OCI-LY3 (cell line): ENCODE measurements at regions not wholly inside any gene's neighbourhood (a gene's known extent, or its start where the extent isn't known, plus 50 kb on each side); places are given as distances from the start of the nearest gene placed in this dataset.

Experiments
- H2AFZ ChIP-seq: fragments of 200-600, 300-600 bp; shearing (Covaris generic); 2 replicates; pipeline ENCODE4 v1.6.0; 2014; ENCODE audit warnings: antibody characterized with exemption, low read depth, low read length
- H3K27ac ChIP-seq: fragments of 200-600, 300-600 bp; sonication (generic); 2 replicates; pipeline ENCODE4 v1.5.1; 2014; ENCODE audit warnings: mild to moderate bottlenecking, low read length, moderate library complexity, mixed read lengths
- H3K27me3 ChIP-seq: fragments of 200-600, 300-600 bp; sonication (generic); 2 replicates; pipeline ENCODE4 v1.6.1; 2014; ENCODE audit warnings: low read depth, low read length, mixed read lengths
- H3K36me3 ChIP-seq: fragments of 200-600, 300-600 bp; sonication (generic); replicated peaks from 2 replicates; pipeline ENCODE3; 2014; ENCODE audit warnings: low read depth, low read length, mixed read lengths
- H3K4me1 ChIP-seq: fragments of 300-600, 200-600 bp; sonication (generic); 2 replicates; pipeline ENCODE4 v1.6.1; 2014; ENCODE audit warnings: low read length, mixed read lengths
- H3K4me2 ChIP-seq: fragments of 200-600, 300-600 bp; sonication (generic); 2 replicates; pipeline ENCODE4 v1.6.1; 2014; ENCODE audit warnings: low read length, mixed read lengths
- H3K4me3 ChIP-seq: fragments of 300-600, 200-600 bp; sonication (generic); 2 replicates; pipeline ENCODE4 v1.5.1; 2014; ENCODE audit warnings: antibody characterized with exemption, mild to moderate bottlenecking, low read length, moderate library complexity
- H3K79me2 ChIP-seq: fragments of 300-600, 200-600 bp; shearing (Covaris generic); 2 replicates; pipeline ENCODE4 v1.6.1; 2014; ENCODE audit warnings: mild to moderate bottlenecking, low read length, mixed read lengths
- H3K9ac ChIP-seq: fragments of 300-600, 200-600 bp; shearing (Covaris generic); 2 replicates; pipeline ENCODE4 v1.6.0; 2014; ENCODE audit warnings: mild to moderate bottlenecking, low read length, moderate library complexity
- H3K9me3 ChIP-seq: fragments of 200-600, 300-600 bp; shearing (Covaris generic); 2 replicates; pipeline ENCODE4 v1.6.1; 2014; ENCODE audit warnings: low read length, mixed read lengths; ENCODE audit not compliant: insufficient read depth
- H4K20me1 ChIP-seq: fragments of 200-600, 300-600 bp; sonication (generic); 2 replicates; pipeline ENCODE4 v1.6.1; 2016; ENCODE audit warnings: low read length, mixed read lengths; ENCODE audit not compliant: insufficient read depth
- EZH2phosphoT487 ChIP-seq: fragments of 200-600 bp; shearing (Covaris generic); IDR thresholded peaks from 2 replicates; pipeline ENCODE4 v1.6.1; 2018; ENCODE audit warnings: antibody characterized with exemption, mixed run types, low read depth
- TF ChIP-seq, protein P1 (sequence below): fragments of 200-600, 300-600 bp; sonication (generic); IDR thresholded peaks from 2 replicates; pipeline ENCODE4 v1.5.1; 2014; ENCODE audit warnings: antibody characterized with exemption, low read length, low read depth

DNA sequence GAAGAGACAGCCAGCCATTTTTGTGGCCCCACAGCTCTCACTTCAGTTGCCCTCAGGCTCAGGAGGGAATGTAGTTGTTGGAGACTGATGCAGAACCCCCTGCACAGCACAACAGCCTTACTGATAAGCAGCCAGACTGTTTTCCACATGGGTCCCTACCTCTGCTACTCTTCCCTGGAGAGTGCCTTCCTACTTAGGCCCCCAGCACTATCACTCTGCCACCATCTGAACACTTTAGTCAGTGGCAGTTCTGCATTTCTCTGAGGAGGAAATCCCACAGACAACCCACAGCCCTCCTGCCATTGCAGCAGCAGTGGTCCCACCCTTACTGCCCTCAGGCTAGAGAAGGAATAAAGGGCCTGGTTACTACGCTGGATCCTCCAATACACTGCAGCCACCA is 61.8 kb upstream of the PTPRD start:
- Histone ChIP-seq H3K36me3 (no peaks in the 10 kb centered on the region), H3K9me3 (no peaks in the 10 kb centered on the region; the same call in 1 of the 2 replicates), H2AFZ (no peak overlapping the region), H3K9ac (no peak overlapping the region), H3K4me1 (no peaks in the 10 kb centered on the region), H3K79me2 (no peaks in the 10 kb centered on the region), H3K27ac (no peak overlapping the region), H3K27me3 (no peaks in the 10 kb centered on the region), H3K4me2 (no peak overlapping the region), H3K4me3 (no peak overlapping the region), H4K20me1 (no peaks in the 10 kb centered on the region)
- TF ChIP-seq EZH2phosphoT487 = no peak
- TF ChIP-seq, protein P1, sequence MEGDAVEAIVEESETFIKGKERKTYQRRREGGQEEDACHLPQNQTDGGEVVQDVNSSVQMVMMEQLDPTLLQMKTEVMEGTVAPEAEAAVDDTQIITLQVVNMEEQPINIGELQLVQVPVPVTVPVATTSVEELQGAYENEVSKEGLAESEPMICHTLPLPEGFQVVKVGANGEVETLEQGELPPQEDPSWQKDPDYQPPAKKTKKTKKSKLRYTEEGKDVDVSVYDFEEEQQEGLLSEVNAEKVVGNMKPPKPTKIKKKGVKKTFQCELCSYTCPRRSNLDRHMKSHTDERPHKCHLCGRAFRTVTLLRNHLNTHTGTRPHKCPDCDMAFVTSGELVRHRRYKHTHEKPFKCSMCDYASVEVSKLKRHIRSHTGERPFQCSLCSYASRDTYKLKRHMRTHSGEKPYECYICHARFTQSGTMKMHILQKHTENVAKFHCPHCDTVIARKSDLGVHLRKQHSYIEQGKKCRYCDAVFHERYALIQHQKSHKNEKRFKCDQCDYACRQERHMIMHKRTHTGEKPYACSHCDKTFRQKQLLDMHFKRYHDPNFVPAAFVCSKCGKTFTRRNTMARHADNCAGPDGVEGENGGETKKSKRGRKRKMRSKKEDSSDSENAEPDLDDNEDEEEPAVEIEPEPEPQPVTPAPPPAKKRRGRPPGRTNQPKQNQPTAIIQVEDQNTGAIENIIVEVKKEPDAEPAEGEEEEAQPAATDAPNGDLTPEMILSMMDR = no peak

- H3K4me3 ChIP-seq = no peak overlapping the region
- H3K79me2 ChIP-seq = no peaks in the 10 kb centered on the region
- no peak overlapping the region for H3K9ac ChIP-seq
- H2AFZ ChIP-seq = no peak overlapping the region
- no peaks in the 10 kb centered on the region for H3K36me3 ChIP-seq
- H3K9me3 ChIP-seq = no peaks in the 10 kb centered on the region
- no peaks in the 10 kb centered on the region for H4K20me1 ChIP-seq
- no peaks in the 10 kb centered on the region for H3K4me1 ChIP-seq
- H3K27me3 ChIP-seq = no peaks in the 10 kb centered on the region
- TF ChIP-seq, protein P1 = no peak
- TF ChIP-seq EZH2phosphoT487 = no peak
- H3K4me2 ChIP-seq = no peak overlapping the region
- no peak overlapping the region for H3K27ac ChIP-seq
Measured at GRCh38 chr9:10678010-10678409, 65.2 kb upstream of the PTPRD start.

GRCh38 chr9:10678790-10679189 is 66.0 kb upstream of the PTPRD start:
- Histone ChIP-seq H3K4me2 (no peak overlapping the region), H3K36me3 (no peaks in the 10 kb centered on the region)

GRCh38 chr9:10686943-10687342 is 74.1 kb upstream of the PTPRD start:
- no peak overlapping the region for H3K9ac ChIP-seq
- H3K27me3 ChIP-seq = no peaks in the 10 kb centered on the region
- no peak overlapping the region for H3K27ac ChIP-seq
- no peaks in the 10 kb centered on the region for H3K9me3 ChIP-seq
- no peak for TF ChIP-seq EZH2phosphoT487
- TF ChIP-seq, protein P1 = no peak
- no peak overlapping the region for H3K4me2 ChIP-seq
- H3K4me1 ChIP-seq = no peaks in the 10 kb centered on the region
- H3K79me2 ChIP-seq = no peaks in the 10 kb centered on the region
- H3K36me3 ChIP-seq = no peaks in the 10 kb centered on the region
- H3K4me3 ChIP-seq = no peak overlapping the region
- H2AFZ ChIP-seq = no peak overlapping the region
- H4K20me1 ChIP-seq = no peaks in the 10 kb centered on the region

More at GRCh38 chr9:10678790-10679189, 66.0 kb upstream of the PTPRD start:
- no peak overlapping the region for H2AFZ ChIP-seq
- H3K4me1 ChIP-seq = no peaks in the 10 kb centered on the region
- no peaks in the 10 kb centered on the region for H4K20me1 ChIP-seq
- H3K79me2 ChIP-seq = no peaks in the 10 kb centered on the region
- TF ChIP-seq EZH2phosphoT487 = no peak
- TF ChIP-seq, protein P1 = no peak
- H3K9ac ChIP-seq = no peak overlapping the region
- no peak overlapping the region for H3K27ac ChIP-seq
- no peak overlapping the region for H3K4me3 ChIP-seq
- H3K9me3 ChIP-seq = no peaks in the 10 kb centered on the region
- no peaks in the 10 kb centered on the region for H3K27me3 ChIP-seq
